Fibroblast of lung (primary cell): ENCODE measurements at regions not wholly inside any gene's neighbourhood (a gene's known extent, or its start where the extent isn't known, plus 50 kb on each side); places are given as distances from the start of the nearest gene placed in this dataset.

ENCODE experiments used
- DNase-seq, 2 donors: peaks; one replicate each; pipeline versions ENCODE4 v3.0.0 to v3.0.0-alpha.2; 2010; ENCODE audit warnings: low read depth in 2 of 2
- H2AFZ ChIP-seq: 2 replicates; pipeline ENCODE4 v1.5.1; 2012; ENCODE audit warnings: low read length, control low read depth, inconsistent platforms
- H3K27ac ChIP-seq: 2 replicates; pipeline ENCODE4 v1.5.1; 2011; ENCODE audit warnings: low read length, control low read depth; ENCODE audit not compliant: insufficient read depth
- H3K27me3 ChIP-seq: 2 replicates; pipeline ENCODE4 v1.5.1; 2011; ENCODE audit warnings: mild to moderate bottlenecking, low read length; ENCODE audit not compliant: control insufficient read depth, insufficient read depth
- H3K36me3 ChIP-seq: 2 replicates; pipeline ENCODE4 v1.5.1; 2011; ENCODE audit warnings: low read length; ENCODE audit not compliant: control insufficient read depth, insufficient read depth
- H3K4me1 ChIP-seq: 2 replicates; pipeline ENCODE4 v1.5.1; 2011; ENCODE audit warnings: low read length; ENCODE audit not compliant: control insufficient read depth, insufficient read depth; ENCODE audit errors: extremely low read depth
- H3K4me2 ChIP-seq: 2 replicates; pipeline ENCODE4 v1.5.1; 2011; ENCODE audit warnings: low read length, control low read depth; ENCODE audit not compliant: insufficient read depth; ENCODE audit errors: extremely low read depth
- H3K4me3 ChIP-seq, 4 experiments: fragments of 200-600 bp in 1 of 4; sonication (generic) in 1 of 4; replicated peaks in 1 of 4; 2 replicates each; pipeline ENCODE4 v1.5.1; 2011 to 2016; ENCODE audit warnings: low read length in 4 of 4, low read depth in 3 of 4, mild to moderate bottlenecking in 3 of 4, control low read depth in 2 of 4, inconsistent platforms in 1 of 4, mixed read lengths in 1 of 4; ENCODE audit not compliant: insufficient read depth in 1 of 4; ENCODE audit errors: control extremely low read depth in 1 of 4
- H3K79me2 ChIP-seq: 2 replicates; pipeline ENCODE4 v1.5.1; 2012; ENCODE audit warnings: mild to moderate bottlenecking, low read length, inconsistent platforms; ENCODE audit not compliant: control insufficient read depth, insufficient read depth
- H3K9ac ChIP-seq: 2 replicates; pipeline ENCODE4 v1.5.1; 2011; ENCODE audit warnings: mild to moderate bottlenecking, low read length, control low read depth; ENCODE audit not compliant: insufficient read depth
- H3K9me3 ChIP-seq: 2 replicates; pipeline ENCODE4 v1.5.1; 2012; ENCODE audit warnings: low read depth, low read length; ENCODE audit not compliant: control insufficient read depth, insufficient read depth
- H4K20me1 ChIP-seq: 2 replicates; pipeline ENCODE4 v1.5.1; 2011; ENCODE audit warnings: low read length; ENCODE audit not compliant: control insufficient read depth, insufficient read depth; ENCODE audit errors: extremely low read depth
- CTCF ChIP-seq, 2 donors: IDR thresholded peaks in 1 of 2; conservative IDR thresholded peaks in 1 of 2; 1 replicate in 1 of 2; 2 replicates in 1 of 2; pipeline ENCODE4 v1.5.1; 2011 to 2012; ENCODE audit warnings: low read length in 2 of 2, control low read depth in 1 of 2, inconsistent platforms in 1 of 2, low read depth in 1 of 2, mild to moderate bottlenecking in 1 of 2
- EZH2 ChIP-seq: IDR thresholded peaks from 2 replicates; pipeline ENCODE4 v1.5.1; 2012; ENCODE audit warnings: low read length, control low read depth, mild to moderate bottlenecking; ENCODE audit errors: missing control alignments

GRCh38 chr13:90315061-90315460, 1032.4 kb upstream of the MIR17HG start:
- Histone ChIP-seq H3K4me3 (no peak overlapping the region), H3K27me3 (no peaks in the 10 kb centered on the region), H4K20me1 (no peaks in the 10 kb centered on the region), H3K9ac (no peak overlapping the region), H2AFZ (no peak overlapping the region), H3K79me2 (no peaks in the 10 kb centered on the region), H3K27ac (no peak overlapping the region), H3K9me3 (no peaks in the 10 kb centered on the region), H3K36me3 (no peaks in the 10 kb centered on the region), H3K4me1 (no peaks in the 10 kb centered on the region), H3K4me2 (no peak overlapping the region)
- no peak for DNase-seq
- TF ChIP-seq EZH2 (no peak), CTCF (conservative IDR thresholded peaks at IDR 0.05 in 1 of 2, IDR thresholded peaks at IDR 0.05 in 1 of 2; ENCODE audit: low read depth in 1 of 2, low read length in 2 of 2) (no peak)

GRCh38 chr13:90320664-90321063, 1026.8 kb upstream of the MIR17HG start:
- no peaks in the 10 kb centered on the region for H4K20me1 ChIP-seq
- no peaks in the 10 kb centered on the region for H3K27me3 ChIP-seq

GRCh38 chr13:90321281-90321931, 1026.1 kb upstream of the MIR17HG start:
- Histone ChIP-seq H2AFZ (no peak overlapping the region), H3K79me2 (no peaks in the 10 kb centered on the region), H4K20me1 (no peaks in the 10 kb centered on the region), H3K27ac (no peak overlapping the region), H3K4me2 (no peak overlapping the region), H3K4me3 (no peak overlapping the region), H3K9me3 (no peaks in the 10 kb centered on the region), H3K4me1 (no peaks in the 10 kb centered on the region), H3K27me3 (no peaks in the 10 kb centered on the region), H3K36me3 (no peaks in the 10 kb centered on the region), H3K9ac (no peak overlapping the region)
- DNase-seq, result no peak
- no peak for TF ChIP-seq CTCF (conservative IDR thresholded peaks at IDR 0.05 in 1 of 2, IDR thresholded peaks at IDR 0.05 in 1 of 2; ENCODE audit: low read depth in 1 of 2, low read length in 2 of 2)
- no peak for TF ChIP-seq EZH2

More at GRCh38 chr13:90320664-90321063, 1026.8 kb upstream of the MIR17HG start:
- no peak overlapping the region for H3K27ac ChIP-seq
- H3K4me3 ChIP-seq, result no peak overlapping the region
- no peak overlapping the region for H2AFZ ChIP-seq
- H3K9ac ChIP-seq, result no peak overlapping the region
- no peaks in the 10 kb centered on the region for H3K36me3 ChIP-seq
- no peaks in the 10 kb centered on the region for H3K4me1 ChIP-seq
- no peaks in the 10 kb centered on the region for H3K79me2 ChIP-seq
- no peak overlapping the region for H3K4me2 ChIP-seq
- TF ChIP-seq CTCF (conservative IDR thresholded peaks at IDR 0.05 in 1 of 2, IDR thresholded peaks at IDR 0.05 in 1 of 2; ENCODE audit: low read depth in 1 of 2, low read length in 2 of 2) (no peak), EZH2 (no peak)
- DNase-seq, result no peak
- H3K9me3 ChIP-seq, result no peaks in the 10 kb centered on the region
